ENCODE measurements at regions not wholly inside any gene's neighbourhood (a gene's known extent, or its start where the extent isn't known, plus 50 kb on each side); places are given as distances from the start of the nearest gene placed in this dataset.

- Mint-ChIP-seq H3K27ac (peak overlapping the region; percentile 77), H3K36me3 (peaks cover 31% of the 10 kb centered on the region), H3K4me1 (peaks cover 56% of the 10 kb centered on the region), H3K27me3 (ENCODE audit: low read depth) (no peaks in the 10 kb centered on the region), H3K4me3 (peak overlapping the region; percentile 29), H3K9me3 (no peaks in the 10 kb centered on the region)
- POLR2A ChIA-PET = interaction anchor here (0.7 kb wide), 1 partner anchor 1495 kb away, joined by 3 read pairs; no protein-coding TSS in a partner anchor
- DNase-seq (ENCODE audit: low spot score) (no peak), ATAC-seq (no peak)
- CTCF ChIA-PET = no interaction called here
- TF ChIP-seq TEAD4 (CRISPR knock-in tag; IDR thresholded peaks at IDR 0.05) (no peak), CTCF (IDR thresholded peaks at IDR 0.05) (no peak), EMX1 (CRISPR knock-in tag; IDR thresholded peaks at IDR 0.05) (no peak), ZNF396 (CRISPR knock-in tag; IDR thresholded peaks at IDR 0.05; ENCODE audit: borderline replicate concordance) (no peak), AR (CRISPR knock-in tag; IDR thresholded peaks at IDR 0.05) (peak; percentile 85), USF2 (CRISPR knock-in tag; IDR thresholded peaks at IDR 0.05) (no peak), FOXJ3 (CRISPR knock-in tag; IDR thresholded peaks at IDR 0.05; ENCODE audit: borderline replicate concordance) (no peak), ERG (CRISPR knock-in tag; IDR thresholded peaks at IDR 0.05) (0 out of 2 replicates have a peak, but pooled peaks have one; percentile 4), ARID4B (CRISPR knock-in tag; IDR thresholded peaks at IDR 0.05; ENCODE audit: borderline replicate concordance) (no peak), JAZF1 (CRISPR knock-in tag; IDR thresholded peaks at IDR 0.05) (no peak), ATF1 (CRISPR knock-in tag; IDR thresholded peaks at IDR 0.05) (no peak), PRRX2 (CRISPR knock-in tag; IDR thresholded peaks at IDR 0.05) (0 out of 2 replicates have a peak, but pooled peaks have one; percentile 74), NFATC4 (CRISPR knock-in tag; IDR thresholded peaks at IDR 0.05) (peak; percentile 66), ZNF425 (CRISPR knock-in tag; conservative IDR thresholded peaks at IDR 0.05) (no peak; the same call in 1 of the 2 replicates), SP1 (CRISPR knock-in tag; conservative IDR thresholded peaks at IDR 0.05) (no peak), SMAD4 (CRISPR knock-in tag; IDR thresholded peaks at IDR 0.05) (no peak), AFF4 (CRISPR knock-in tag; IDR thresholded peaks at IDR 0.05; ENCODE audit: borderline replicate concordance) (no peak)
These were observed 1567.9 kb upstream of the PRR20A start for GRCh38 chr13:55572862-55573261.
